Endothelial cell of umbilical vein (primary cell): ENCODE measurements at regions not wholly inside any gene's neighbourhood (a gene's known extent, or its start where the extent isn't known, plus 50 kb on each side); places are given as distances from the start of the nearest gene placed in this dataset.

Experiments used
- BruUV-seq: library from RNA; stranded (reverse); fragments of 400-500 nt; replicated peaks from 2 replicates; lab custom pipeline; 2021; lab: Mats Ljungman, UMichigan
- CTCF ChIA-PET: fragments of 300-600, 350-600 bp; sonication (Branson Sonifier 250); formaldehyde crosslinking; loops from one replicate; lab custom pipeline; 2021; ENCODE audit warnings: antibody characterized with exemption, inconsistent platforms; lab: Charles Lee
- POLR2A ChIA-PET: fragments of 300-600, 350-600 bp; sonication (Branson Sonifier 250); formaldehyde crosslinking; loops from one replicate; lab custom pipeline; 2021; ENCODE audit warnings: antibody characterized with exemption, inconsistent platforms; lab: Charles Lee
- DNase-seq: peaks from one replicate; pipeline ENCODE4 v3.0.0-alpha.2; 2011; ENCODE audit warnings: low read depth, low spot score
- FAIRE-seq: peaks from 2 replicates; lab custom pipeline; 2011; peaks lifted over from hg19 to GRCh38; lab: Jason Lieb, UNC
- H2AFZ ChIP-seq: 2 replicates; pipeline ENCODE4 v1.6.0; 2012; ENCODE audit warnings: low read depth, low read length, control low read depth, inconsistent platforms
- H3K27ac ChIP-seq: 2 replicates; pipeline ENCODE4 v1.5.1; 2011; ENCODE audit warnings: low read depth, mild to moderate bottlenecking, control low read depth, low read length, moderate library complexity; ENCODE audit not compliant: insufficient read depth
- H3K27me3 ChIP-seq, 2 experiments: 2 replicates each; pipeline versions ENCODE4 v1.6.0 to v1.6.1; 2011; ENCODE audit warnings: low read length in 2 of 2, mixed read lengths in 1 of 2; ENCODE audit not compliant: control insufficient read depth in 2 of 2, insufficient read depth in 2 of 2
- H3K36me3 ChIP-seq, 2 experiments: 2 replicates in 1 of 2; 3 replicates in 1 of 2; pipeline ENCODE4 v1.5.1; 2011; ENCODE audit warnings: low read length in 2 of 2, mild to moderate bottlenecking in 1 of 2, moderate library complexity in 1 of 2; ENCODE audit not compliant: control insufficient read depth in 2 of 2, insufficient read depth in 2 of 2; ENCODE audit errors: extremely low read depth in 1 of 2
- H3K4me1 ChIP-seq: 3 replicates; pipeline ENCODE4 v1.5.1; 2011; ENCODE audit warnings: mild to moderate bottlenecking, low read length; ENCODE audit not compliant: control insufficient read depth, insufficient read depth; ENCODE audit errors: extremely low read depth
- H3K4me2 ChIP-seq: 2 replicates; pipeline ENCODE4 v1.6.1; 2011; ENCODE audit warnings: low read length, control low read depth, mixed read lengths; ENCODE audit not compliant: insufficient read depth
- H3K4me3 ChIP-seq, 3 experiments: fragments of 200-600 bp in 1 of 3; sonication (generic), shearing (Covaris generic) in 1 of 3; replicated peaks in 1 of 3; 2 replicates each; pipeline ENCODE4 v1.5.1; 2011 to 2016; ENCODE audit warnings: control low read depth in 3 of 3, low read length in 3 of 3, mild to moderate bottlenecking in 2 of 3, inconsistent platforms in 1 of 3, low read depth in 1 of 3, moderate library complexity in 1 of 3; ENCODE audit not compliant: insufficient read depth in 1 of 3
- H3K79me2 ChIP-seq: 2 replicates; pipeline ENCODE4 v1.6.0; 2012; ENCODE audit warnings: low read length, inconsistent platforms; ENCODE audit not compliant: control insufficient read depth, insufficient read depth
- H3K9ac ChIP-seq: replicated peaks from 2 replicates; pipeline ENCODE3; 2011; ENCODE audit warnings: low read length, control low read depth; ENCODE audit not compliant: insufficient read depth; ENCODE audit errors: extremely low read depth
- H3K9me1 ChIP-seq: replicated peaks from 3 replicates; pipeline ENCODE4 v1.6.0; 2011; ENCODE audit warnings: mild to moderate bottlenecking, low read length; ENCODE audit not compliant: control insufficient read depth, insufficient read depth; ENCODE audit errors: extremely low read depth
- H3K9me3 ChIP-seq: replicated peaks from 2 replicates; pipeline ENCODE4 v1.5.1; 2012; ENCODE audit warnings: low read length, inconsistent platforms; ENCODE audit not compliant: control insufficient read depth, insufficient read depth
- H4K20me1 ChIP-seq: replicated peaks from 2 replicates; pipeline ENCODE3; 2011; ENCODE audit warnings: mild to moderate bottlenecking, low read length; ENCODE audit not compliant: control insufficient read depth, insufficient read depth; ENCODE audit errors: extremely low read depth
- EZH2 ChIP-seq: IDR thresholded peaks from 2 replicates; pipeline ENCODE4 v1.6.1; 2012; ENCODE audit warnings: borderline replicate concordance, low read depth, mild to moderate bottlenecking, moderate library complexity, low read length, inconsistent platforms; ENCODE audit not compliant: severe bottlenecking
- FOS ChIP-seq: IDR thresholded peaks from 2 replicates; pipeline ENCODE4 v1.6.1; 2011; ENCODE audit warnings: mild to moderate bottlenecking, low read length, moderate library complexity, borderline replicate concordance; ENCODE audit not compliant: insufficient read depth
- GATA2 ChIP-seq: IDR thresholded peaks from 2 replicates; pipeline ENCODE4 v1.7.0; 2011; ENCODE audit warnings: low read depth, mild to moderate bottlenecking, moderate library complexity, mixed read lengths, low read length; ENCODE audit not compliant: insufficient read length, insufficient read depth
- JUN ChIP-seq: IDR thresholded peaks from 2 replicates; pipeline ENCODE4 v1.6.1; 2011; ENCODE audit warnings: borderline replicate concordance, low read depth; ENCODE audit not compliant: insufficient read length, insufficient read depth
- MYC ChIP-seq: IDR thresholded peaks from one replicate; pipeline ENCODE4 v1.6.1; 2011; ENCODE audit warnings: mild to moderate bottlenecking, low read depth, low read length
- POLR2A ChIP-seq: IDR thresholded peaks from 2 replicates; pipeline ENCODE4 v1.6.1; 2012; ENCODE audit warnings: low read depth, mild to moderate bottlenecking, control low read depth, low read length
- POLR2AphosphoS5 ChIP-seq: IDR thresholded peaks from 2 replicates; pipeline ENCODE4 v1.6.1; 2012; ENCODE audit warnings: low read depth, mild to moderate bottlenecking, control low read depth, low read length, moderate library complexity; ENCODE audit not compliant: insufficient read depth
- dilution Hi-C: fragments of 300-500 bp; cut with MboI; formaldehyde crosslinking; loops from one replicate; pipeline ENCODE4 v1.15.0; 2019; ENCODE audit warnings: low sequenced_read_pairs; ENCODE audit not compliant: extremely low pct_ligation_motif_present
- intact Hi-C: fragments of 100-400 bp; cut with micrococcal nuclease; formaldehyde crosslinking; loops from one replicate; pipeline ENCODE4 v1.10.0; 2022
- TF ChIP-seq, protein P1 (sequence below), 2 donors: IDR thresholded peaks; 1 replicate in 1 of 2; 2 replicates in 1 of 2; pipeline ENCODE4 v1.5.1; 2011; ENCODE audit warnings: low read length in 2 of 2, mild to moderate bottlenecking in 2 of 2, moderate library complexity in 2 of 2, control low read depth in 1 of 2, inconsistent platforms in 1 of 2, low read depth in 1 of 2; ENCODE audit not compliant: insufficient read depth in 1 of 2; ENCODE audit errors: extremely low read depth in 1 of 2
- TF ChIP-seq, protein P2 (sequence below): IDR thresholded peaks from 2 replicates; pipeline ENCODE4 v1.6.1; 2011; ENCODE audit not compliant: insufficient read depth, insufficient read length

DNA sequence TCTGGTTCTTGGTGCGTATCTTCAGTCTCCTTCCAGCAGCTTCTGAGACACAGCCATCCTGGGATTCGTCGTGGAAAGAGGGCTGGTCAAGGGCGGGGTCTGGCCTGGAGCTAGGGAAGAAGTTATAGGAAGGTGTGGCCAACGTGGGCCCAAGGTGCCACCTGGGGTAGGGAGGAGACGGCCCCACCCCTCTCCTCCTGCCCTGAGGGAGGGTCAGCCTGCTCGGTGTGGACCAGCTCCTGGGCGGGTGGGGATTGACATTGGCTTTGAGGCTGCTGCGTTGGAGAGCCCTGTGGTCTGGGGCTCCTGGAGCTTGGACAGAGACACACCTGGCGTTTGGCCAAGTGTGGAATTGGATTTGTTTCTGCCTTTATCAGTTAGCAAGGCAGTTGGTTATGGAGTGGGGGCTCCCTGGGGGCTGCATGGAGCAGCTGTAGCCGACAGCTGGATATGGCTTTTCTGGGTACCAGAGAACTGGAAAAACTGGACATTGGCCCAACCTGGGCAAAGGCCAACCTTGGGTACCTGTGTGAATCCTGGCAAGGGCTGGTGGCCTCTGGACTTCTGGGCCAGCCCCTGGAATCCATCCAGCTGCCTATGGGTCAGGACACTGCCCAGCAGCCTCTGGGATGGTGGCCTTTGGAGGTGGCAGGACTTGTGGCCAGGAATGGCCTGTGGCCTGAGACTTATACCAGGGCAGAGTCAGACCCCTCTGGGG, 75.7 kb upstream of the PPP1R26 start:
- intact Hi-C loops: no loop called here
- no peaks in the 10 kb centered on the region for H3K27me3 ChIP-seq
- ChIA-PET CTCF (interaction anchor here (1.6 kb wide), 1 partner anchor 9 kb away, joined by 3 read pairs; no protein-coding TSS in a partner anchor), POLR2A (no interaction called here)
- H3K4me3 ChIP-seq: no peak overlapping the region
- H4K20me1 ChIP-seq: no peaks in the 10 kb centered on the region
- H3K9me3 ChIP-seq: no peaks in the 10 kb centered on the region
- TF ChIP-seq, protein P1, sequence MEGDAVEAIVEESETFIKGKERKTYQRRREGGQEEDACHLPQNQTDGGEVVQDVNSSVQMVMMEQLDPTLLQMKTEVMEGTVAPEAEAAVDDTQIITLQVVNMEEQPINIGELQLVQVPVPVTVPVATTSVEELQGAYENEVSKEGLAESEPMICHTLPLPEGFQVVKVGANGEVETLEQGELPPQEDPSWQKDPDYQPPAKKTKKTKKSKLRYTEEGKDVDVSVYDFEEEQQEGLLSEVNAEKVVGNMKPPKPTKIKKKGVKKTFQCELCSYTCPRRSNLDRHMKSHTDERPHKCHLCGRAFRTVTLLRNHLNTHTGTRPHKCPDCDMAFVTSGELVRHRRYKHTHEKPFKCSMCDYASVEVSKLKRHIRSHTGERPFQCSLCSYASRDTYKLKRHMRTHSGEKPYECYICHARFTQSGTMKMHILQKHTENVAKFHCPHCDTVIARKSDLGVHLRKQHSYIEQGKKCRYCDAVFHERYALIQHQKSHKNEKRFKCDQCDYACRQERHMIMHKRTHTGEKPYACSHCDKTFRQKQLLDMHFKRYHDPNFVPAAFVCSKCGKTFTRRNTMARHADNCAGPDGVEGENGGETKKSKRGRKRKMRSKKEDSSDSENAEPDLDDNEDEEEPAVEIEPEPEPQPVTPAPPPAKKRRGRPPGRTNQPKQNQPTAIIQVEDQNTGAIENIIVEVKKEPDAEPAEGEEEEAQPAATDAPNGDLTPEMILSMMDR (IDR thresholded peaks at IDR 0.05; ENCODE audit: extremely low read depth in 1 of 2, insufficient read depth in 1 of 2, low read depth in 1 of 2, low read length in 2 of 2): no peak
- H3K9ac ChIP-seq: no peak overlapping the region
- no TSS peak for BruUV-seq
- DNase-seq: no peak
- no peaks in the 10 kb centered on the region for H3K79me2 ChIP-seq
- no peak overlapping the region for H3K27ac ChIP-seq
- no peak overlapping the region for H2AFZ ChIP-seq
- no peak for FAIRE-seq
- no peak overlapping the region for H3K4me2 ChIP-seq
- dilution Hi-C loops: no loop called here
- H3K36me3 ChIP-seq: no peaks in the 10 kb centered on the region
- H3K4me1 ChIP-seq: no peaks in the 10 kb centered on the region
- H3K9me1 ChIP-seq: no peaks in the 10 kb centered on the region

- intact Hi-C loops: no loop called here
- FAIRE-seq: no peak
- CTCF ChIA-PET: interaction anchor here (1.6 kb wide), 1 partner anchor 9 kb away, joined by 3 read pairs; no protein-coding TSS in a partner anchor
- no peaks in the 10 kb centered on the region for H4K20me1 ChIP-seq
- H3K27me3 ChIP-seq: no peaks in the 10 kb centered on the region
- H3K9ac ChIP-seq: no peak overlapping the region
- dilution Hi-C loops: no loop called here
- H3K4me2 ChIP-seq: no peak overlapping the region
- no peak overlapping the region for H3K4me3 ChIP-seq
- no peak overlapping the region for H2AFZ ChIP-seq
- no peak for DNase-seq
- H3K4me1 ChIP-seq: no peaks in the 10 kb centered on the region
- H3K9me3 ChIP-seq: no peaks in the 10 kb centered on the region
- no peak for TF ChIP-seq POLR2AphosphoS5
- TF ChIP-seq, protein P1 (IDR thresholded peaks at IDR 0.05; ENCODE audit: extremely low read depth in 1 of 2, insufficient read depth in 1 of 2, low read depth in 1 of 2, low read length in 2 of 2): no peak
- no peak for TF ChIP-seq GATA2
- no peak for TF ChIP-seq POLR2A
- no peak for TF ChIP-seq EZH2
- no peak for TF ChIP-seq JUN
- TF ChIP-seq, protein P2, sequence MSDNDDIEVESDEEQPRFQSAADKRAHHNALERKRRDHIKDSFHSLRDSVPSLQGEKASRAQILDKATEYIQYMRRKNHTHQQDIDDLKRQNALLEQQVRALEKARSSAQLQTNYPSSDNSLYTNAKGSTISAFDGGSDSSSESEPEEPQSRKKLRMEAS: no peak
- TF ChIP-seq MYC: no peak
- TF ChIP-seq FOS: no peak
- no peaks in the 10 kb centered on the region for H3K79me2 ChIP-seq
- no peaks in the 10 kb centered on the region for H3K36me3 ChIP-seq
- no peaks in the 10 kb centered on the region for H3K9me1 ChIP-seq
- POLR2A ChIA-PET: no interaction called here
- H3K27ac ChIP-seq: no peak overlapping the region
- no TSS peak for BruUV-seq
Observed at GRCh38 chr9:135404451-135405144, 75.0 kb upstream of the PPP1R26 start.
